PC-9 (cell line): ENCODE measurements at regions not wholly inside any gene's neighbourhood (a gene's known extent, or its start where the extent isn't known, plus 50 kb on each side); places are given as distances from the start of the nearest gene placed in this dataset.

ENCODE experiments used
- CTCF ChIP-seq: fragments of 200-600 bp; sonication (generic); conservative IDR thresholded peaks from 2 replicates; pipeline ENCODE4 v1.6.1; 2017; ENCODE audit warnings: mixed run types, antibody characterized with exemption, mild to moderate bottlenecking, moderate library complexity
- EZH2 ChIP-seq: fragments of 200-600 bp; sonication (generic); IDR thresholded peaks from 2 replicates; pipeline ENCODE4 v1.8.0; 2017; ENCODE audit warnings: antibody characterized with exemption, low read depth

- no peak for TF ChIP-seq CTCF
- no peak for TF ChIP-seq EZH2
Measured at GRCh38 chr12:115440438-115440837, 756.5 kb upstream of the TBX3 start.
